DMS114 treated with DMSO at 0.1 percent for 48 hours (cell line): ENCODE measurements at regions not wholly inside any gene's neighbourhood (a gene's known extent, or its start where the extent isn't known, plus 50 kb on each side); places are given as distances from the start of the nearest gene placed in this dataset.

Source experiments
- DNase-seq: peaks from one replicate; lab custom pipeline; 2025; ENCODE audit not compliant: unreplicated experiment; lab: John Stamatoyannopoulos, UW

DNA sequence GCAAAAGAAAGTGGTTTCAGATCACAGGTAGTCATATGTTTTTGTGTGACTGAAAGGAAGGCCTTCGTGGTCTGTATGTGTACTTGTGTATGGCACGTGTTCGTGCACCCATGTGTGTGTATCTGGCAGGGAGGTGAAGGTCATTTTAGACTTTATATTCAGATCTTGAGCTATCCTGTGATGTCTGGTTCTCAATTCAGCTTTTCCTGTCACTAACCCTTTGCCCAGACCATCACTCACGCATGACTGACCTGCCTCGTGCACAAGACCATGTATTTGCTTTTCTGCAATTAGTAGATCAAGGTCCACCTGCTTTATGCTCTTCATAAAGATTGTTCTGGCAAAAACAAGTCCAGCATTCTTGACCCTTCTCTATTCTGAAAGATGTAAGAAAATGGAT, 139.7 kb upstream of the MAF start:
- DNase-seq, result no peak

DNA sequence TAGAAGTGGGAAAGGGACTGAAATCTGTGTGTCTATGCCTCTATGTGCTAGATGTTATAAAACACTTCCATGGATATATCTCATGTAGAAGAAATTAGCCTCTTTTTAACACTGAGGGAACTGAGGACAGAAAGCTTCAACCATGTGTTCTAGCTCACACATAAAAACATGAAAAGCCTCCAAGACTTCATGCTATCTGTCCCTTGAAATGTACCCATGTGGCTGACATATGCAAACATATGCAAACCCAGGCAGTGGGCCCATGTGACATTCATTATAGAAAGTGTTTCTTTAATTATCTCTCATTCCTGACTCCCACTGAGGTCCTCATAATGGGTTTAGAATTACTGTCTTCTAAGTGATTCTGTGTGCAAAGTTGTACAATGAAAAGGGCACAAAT, 134.7 kb upstream of the MAF start:
- no peak for DNase-seq

DNA sequence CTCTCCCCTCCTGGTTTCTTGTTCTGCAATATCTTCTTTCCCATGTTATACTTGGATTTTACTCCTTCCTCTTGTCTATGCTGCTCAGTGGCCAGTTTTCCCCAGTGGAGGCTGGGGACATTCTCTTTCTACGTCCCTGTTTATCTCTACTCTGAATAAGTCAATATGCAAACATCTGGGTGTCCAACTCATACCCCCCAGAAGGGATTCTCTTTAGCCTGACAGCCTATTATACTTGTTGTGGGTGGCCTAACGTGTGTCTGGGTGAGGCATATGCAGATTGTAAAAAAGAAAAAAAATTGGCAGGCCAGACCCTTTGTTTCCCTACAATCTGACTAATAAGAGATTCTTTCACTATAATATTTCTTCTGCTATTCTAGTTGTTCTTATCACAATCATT, 134.2 kb upstream of the MAF start:
- no peak for DNase-seq

DNA sequence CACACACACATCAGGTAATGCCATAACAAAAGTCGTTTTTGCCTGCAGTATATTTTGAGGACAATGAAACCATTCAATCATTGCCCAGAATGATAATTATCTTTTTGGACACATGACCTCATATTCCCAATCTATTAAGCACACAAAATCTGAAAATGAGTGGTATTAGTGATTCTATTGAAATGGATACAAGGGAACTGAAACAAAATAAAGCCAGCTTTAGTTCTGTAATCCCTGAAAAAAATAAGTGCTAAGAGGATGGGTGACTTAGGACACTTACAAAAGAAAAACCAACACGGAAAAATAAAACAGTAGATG, 128.3 kb upstream of the MAF start:
- no peak for DNase-seq

DNA sequence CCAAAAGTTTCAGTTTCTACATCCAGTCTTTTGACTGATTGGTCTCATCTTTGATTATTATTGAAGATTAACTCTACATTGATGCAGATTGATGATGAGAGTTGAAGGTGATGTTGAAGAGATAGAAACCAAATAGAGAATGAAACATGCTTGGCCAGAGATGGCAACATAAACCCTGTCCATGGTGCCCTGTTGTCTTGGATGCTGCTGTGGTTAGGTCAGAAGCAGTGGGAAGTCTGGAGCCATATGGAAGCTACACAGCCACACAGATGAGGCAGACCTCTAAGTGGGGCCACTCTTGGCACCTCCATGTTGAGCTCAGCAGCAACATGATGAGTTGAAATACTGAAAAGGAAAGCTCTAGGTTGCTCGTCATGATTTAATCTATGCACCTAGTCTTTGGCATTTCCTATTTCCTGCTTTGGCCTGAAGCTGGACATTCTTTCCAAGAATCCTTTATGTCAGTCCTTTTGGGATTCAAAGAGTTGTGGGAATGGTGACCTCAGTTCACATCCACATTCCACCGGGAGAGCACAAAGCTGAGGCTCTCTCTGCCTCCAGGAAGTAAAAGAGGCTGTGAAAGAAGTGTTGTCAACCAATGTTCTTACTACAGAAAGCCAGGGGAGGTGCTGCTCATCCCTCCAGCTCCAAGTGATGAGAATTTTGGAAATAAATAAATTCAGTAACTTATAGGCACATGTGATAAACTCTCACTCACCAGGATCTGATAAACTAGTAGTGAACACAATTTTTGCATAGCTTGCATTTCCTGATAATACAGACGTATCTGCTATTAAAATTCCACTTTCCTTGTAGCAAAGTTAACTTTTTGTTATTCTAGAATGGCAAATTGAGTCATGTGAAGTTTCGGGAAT, 127.7 kb upstream of the MAF start:
- no peak for DNase-seq

DNA sequence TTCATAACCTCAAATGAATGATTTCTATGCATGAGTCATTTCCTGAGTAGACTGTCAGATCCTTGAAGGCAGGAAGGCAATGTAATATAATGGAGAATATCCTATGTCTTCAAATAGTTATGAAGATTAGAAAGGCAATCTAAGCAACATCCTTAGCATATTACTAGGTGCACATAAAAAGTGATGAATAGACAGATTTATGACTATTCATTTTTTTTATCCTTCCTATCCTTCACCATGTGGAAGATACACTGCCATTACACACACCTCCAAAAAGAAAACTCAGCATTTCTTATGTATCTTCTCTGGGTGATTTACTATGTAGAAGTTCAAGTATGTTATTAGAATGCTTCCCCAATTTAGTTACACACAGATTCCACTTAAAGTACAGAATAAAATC, 126.4 kb upstream of the MAF start:
- DNase-seq, result no peak

DNA sequence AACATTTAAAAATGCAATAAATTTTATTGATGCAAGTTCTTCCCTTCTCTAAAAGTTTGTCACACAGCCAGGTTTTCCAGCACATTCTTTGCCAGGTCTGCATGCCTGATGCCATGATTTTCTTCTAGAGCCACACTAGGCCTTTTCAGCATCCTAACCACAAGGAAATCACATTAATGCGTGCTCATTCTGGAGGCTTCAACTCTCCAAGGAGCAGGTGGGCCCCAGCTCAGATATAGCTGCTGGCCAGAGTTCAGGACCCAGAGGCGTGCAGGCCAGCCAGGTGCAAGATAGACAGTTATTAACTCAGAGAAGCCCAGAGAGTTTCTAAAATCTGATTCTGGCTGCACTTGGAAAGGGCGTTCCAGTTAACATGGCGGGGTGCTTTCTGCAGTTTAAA, 124.5 kb upstream of the MAF start:
- DNase-seq, result no peak

DNA sequence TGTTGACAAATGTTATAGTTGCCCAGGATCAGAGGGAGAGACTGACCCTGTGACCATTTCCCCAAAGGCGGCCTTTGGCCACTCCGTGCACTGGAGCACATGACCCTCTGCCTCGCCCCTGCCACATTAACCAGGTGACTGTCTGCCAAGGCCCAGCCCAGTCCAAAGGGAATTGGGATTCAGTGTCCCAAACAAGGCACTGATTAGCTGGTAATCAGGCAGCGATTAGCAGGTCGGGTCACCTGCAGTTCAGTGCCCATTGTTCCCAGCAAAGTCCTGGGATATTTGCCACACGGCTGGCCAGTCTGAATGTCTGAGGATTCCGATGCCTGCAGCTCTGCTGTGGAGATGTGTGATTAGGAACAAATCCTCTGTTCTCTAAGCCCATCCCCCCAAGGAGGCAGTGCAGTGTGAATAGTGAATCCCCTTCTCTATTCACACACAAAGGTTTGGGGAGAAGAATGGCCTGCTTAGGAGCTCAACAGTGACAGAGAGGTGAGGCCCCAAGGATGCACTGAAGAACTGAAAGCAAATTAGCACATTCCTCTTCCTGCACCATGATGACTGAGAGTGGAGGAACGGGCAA, 123.1 kb upstream of the MAF start:
- no peak for DNase-seq

DNA sequence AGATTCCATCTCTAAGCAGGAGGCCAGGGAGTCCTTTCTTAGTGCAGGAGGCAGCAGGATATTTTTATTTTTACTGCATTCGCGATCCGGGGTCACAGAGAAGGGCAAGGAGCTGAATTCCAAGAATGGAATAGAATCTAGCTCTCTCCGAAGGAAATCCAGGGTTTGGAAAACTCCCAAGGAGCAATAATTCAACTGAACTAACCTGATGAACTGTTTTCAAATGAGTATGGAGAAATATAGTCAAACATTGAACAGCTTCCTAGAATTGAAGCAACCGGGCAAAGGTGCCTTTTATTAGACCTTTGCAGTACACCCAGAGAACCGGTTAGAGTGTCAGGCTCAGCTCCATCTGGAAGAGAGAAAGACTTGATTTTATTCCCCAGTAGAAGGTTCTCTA, 120.7 kb upstream of the MAF start:
- DNase-seq, result no peak

DNA sequence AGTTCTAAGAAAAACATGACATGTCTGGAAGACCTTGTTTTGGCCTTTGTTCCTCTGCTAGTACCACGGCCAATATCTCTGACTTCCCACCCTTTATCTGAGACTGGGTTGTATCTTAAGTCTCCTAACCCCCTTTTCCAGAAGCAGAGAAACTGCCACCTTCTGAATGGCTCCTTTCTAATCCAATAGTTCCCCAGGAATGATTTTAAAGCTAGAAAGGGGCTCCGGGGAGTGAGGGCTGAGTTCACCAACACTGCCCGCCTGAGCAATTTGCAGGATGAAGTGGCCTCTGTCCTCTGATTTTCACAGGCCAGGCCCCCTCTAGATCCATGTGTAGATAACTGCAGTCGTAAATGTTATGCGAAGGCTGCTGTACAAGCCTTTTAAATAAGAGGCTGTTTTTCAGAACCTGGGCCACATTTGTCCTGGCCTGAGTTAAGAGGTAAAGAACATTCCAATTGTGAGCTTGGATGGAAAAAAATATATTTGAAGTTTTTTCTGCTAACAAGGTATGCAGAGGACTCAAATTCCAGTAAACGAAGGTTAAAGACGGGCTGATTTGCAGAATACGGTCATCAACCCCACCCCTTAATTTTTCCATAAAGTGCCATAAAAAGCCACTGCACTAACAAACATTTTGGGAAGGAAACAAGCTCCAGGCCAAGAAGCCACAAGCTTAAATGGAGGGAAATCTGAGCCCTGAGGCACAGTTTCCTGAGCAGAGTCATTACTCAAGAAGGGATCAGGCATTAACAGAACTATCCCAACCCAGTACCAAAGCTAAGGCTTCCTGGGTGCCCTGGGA, 117.0 kb upstream of the MAF start:
- DNase-seq, result no peak

DNA sequence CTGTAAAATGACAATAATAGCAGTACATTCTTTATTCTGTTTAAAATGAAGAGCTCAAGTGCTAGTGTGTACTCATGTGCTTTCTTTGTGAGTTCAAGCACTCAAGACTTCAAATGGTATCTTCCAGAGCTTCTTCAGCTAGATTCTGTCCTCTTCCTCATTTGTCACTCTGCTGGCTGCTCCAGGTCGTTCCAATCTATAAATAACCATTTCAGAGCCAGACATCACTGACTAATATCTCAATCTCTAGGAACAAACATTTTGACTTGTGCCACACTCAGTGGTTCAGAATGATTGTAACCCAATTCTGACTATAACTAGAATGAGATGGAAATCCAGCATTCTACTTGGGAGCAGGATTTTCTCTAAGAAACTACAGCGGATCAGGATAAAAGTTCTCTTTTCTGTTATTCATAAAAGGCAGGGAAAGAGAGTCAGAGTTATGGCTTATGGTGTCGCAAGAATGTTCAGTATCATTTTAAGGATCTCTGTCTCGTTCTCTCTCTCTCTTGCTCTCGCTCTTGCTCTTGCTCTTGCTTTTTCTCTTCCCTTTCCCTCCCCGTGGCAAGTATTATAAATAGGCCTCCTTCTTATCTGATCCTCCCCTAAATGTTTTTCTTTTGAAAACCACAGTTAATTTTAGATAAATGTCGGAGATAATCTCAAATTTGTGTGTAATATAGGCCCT, 116.3 kb upstream of the MAF start:
- DNase-seq, result no peak

DNA sequence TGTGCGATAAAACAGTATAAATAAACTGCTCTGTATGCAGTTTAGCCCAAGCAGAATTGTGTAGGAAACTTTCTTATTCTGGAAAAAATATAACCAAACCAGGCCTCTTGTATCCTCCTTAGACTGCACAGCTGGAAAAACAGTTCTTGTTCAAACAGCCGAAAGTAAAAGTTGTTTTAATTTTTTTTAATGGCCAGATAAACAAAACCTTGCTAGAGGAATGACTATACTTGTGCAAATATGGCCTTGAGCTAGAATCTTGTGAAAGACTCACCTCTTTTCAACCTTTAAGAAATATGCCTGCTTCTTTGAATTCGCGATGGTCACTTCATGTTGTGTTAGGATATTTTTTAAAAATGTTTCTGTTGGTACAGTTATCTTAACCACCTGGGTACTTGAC, 114.5 kb upstream of the MAF start:
- no peak for DNase-seq

DNA sequence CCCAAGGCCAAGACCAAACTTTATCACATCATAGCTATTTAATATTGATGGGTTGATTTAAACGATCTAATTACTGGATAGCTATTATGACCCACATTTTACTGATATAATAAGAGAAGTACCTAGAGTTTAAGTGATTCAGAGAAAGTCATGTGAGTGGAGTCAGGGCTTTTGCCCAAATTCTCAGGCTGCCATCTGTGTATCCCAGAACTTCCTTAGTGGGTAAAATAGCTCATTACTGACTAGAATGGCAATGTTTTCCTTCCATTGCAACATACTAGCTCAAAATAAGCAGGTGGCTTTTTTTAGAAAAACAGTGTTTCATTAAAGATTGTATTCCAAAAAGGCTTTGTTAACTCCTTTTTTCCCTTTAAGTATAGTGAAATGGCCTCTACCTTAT, 113.9 kb upstream of the MAF start:
- DNase-seq, result no peak

DNA sequence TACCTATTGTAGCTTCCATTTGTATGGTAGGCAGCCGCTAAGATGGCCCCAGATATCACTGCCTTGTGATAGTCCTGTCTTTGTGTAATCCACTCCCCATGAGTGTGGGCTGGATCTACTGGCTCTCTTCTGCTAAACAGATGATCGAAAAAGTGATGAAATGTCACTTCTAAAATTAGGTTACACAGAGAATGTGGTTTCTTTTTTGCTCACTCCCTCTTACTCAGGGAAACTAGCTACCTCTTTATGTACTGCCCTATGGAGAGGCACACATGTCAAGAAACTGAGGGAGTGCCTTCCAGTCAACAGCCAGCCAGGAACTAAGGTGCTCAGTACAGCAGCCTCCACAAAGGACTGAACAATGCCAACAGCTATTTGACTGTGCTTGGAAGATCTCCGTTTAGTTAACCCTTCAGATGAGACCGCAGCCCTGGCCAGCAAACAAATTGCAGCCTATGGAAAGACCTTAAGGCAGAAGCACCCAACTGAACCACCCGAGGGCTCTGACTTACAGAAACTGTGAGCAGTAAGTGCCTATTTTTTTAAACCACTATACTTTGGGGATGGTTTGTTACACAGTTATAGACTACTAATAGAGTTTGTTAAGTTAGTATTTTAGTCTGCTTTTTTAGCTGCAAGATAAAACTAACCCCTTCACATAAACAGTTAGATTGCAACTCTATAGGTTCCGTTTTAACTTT, 113.2 kb upstream of the MAF start:
- DNase-seq, result no peak

DNA sequence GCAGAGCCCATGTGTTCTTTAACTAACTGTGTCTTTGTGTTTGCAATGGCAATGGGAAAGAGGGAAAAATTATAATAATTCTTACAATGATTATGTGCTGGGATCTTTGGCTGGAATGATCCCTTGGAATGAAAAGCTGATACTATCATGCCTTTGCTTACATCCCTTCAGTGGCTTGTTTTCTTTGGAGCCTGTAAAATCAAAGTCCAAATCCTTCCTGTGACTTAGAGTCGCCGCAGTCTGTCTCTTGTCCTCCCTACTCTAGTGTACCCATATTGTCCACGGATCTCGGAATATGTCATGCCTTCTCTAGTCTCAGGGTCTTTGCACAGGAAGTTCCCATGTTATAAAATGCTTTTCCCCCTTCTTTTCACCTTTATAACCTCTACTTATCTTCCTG, 111.7 kb upstream of the MAF start:
- no peak for DNase-seq

DNA sequence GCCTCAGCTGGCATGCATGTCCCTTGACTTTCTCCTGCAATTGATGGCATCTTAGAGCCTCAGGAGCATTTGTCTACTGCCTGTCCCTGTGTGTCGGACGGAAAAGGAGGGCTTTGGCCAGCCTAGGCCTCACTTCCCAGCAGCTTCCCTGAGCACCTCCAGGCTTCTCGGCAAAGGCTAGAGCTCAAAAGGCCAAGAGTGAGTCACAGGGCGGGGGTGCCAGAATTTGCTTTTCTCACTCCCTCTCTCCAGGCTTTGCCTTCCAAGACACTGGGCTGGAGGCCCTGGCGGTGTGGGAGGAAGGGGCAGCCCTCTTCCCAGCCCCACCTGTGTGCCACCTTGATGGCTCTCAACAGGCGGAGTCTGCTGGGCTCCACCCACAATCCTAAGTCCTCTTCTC, 107.3 kb upstream of the MAF start:
- no peak for DNase-seq

DNA sequence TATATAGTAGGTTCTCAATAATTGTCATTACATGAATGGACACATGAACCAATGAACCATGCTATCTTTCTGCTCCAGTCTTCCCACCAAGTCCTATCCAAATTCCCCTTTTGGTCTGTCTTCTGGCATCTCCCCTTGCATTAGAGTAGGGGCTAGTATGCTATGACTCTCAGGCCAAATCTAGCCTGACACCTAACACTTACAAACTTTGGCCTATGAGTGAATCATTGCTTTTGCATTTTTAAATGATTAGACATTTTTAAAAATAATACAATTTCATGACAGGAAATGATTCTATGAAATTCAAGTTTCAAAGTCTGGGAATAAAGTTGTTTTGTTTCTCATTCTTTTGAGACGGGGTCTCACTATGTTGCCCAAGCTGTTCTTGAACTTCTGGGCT, 102.5 kb upstream of the MAF start:
- no peak for DNase-seq

DNA sequence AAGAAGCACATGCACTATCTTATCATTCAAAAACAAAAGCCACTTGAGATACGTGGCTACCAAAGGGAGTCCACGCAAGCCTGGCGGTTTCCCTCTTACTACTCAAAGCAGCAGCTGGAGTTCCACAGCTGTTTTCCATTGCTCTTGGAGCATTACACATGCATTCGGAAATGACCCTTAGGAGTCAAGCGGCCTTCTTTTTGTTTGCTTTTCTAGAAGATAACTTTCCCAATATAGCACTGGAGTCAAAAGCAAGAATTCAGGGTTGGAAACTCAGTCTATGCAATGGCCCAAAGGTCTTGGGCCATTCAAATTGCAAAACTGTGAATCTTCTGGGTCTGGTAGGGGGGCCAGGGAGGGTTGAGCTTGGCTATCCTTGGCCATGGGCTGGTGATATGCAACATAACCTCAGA, 97.8 kb upstream of the MAF start:
- no peak for DNase-seq

DNA sequence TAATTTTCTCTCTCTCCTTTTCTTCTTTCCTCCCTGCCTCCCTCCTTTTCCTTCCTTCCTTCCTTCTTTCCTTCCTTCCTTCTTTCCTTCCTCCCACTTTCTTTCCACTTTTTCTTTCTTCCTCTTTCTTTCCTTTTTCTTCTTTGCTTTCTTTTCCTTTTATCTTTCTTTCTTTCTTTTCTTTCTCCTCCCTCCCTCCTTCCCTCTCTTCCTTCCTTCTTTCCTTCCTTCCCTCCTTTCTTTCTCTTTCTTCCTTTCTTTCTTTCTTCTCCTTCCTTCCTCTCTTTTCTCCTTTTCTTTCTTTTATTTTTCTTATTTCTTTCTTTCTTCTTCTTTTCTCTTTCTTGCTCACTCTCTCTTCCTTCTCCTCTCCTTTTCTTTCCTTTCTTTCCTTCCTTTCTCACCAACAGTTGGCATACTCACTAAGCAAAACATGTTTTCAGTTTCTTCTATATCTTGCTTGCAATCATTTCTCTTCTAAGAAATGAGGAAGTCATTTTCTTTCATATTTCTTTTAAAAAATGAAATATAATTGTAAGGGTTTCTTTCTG, 97.1 kb upstream of the MAF start:
- no peak for DNase-seq

DNA sequence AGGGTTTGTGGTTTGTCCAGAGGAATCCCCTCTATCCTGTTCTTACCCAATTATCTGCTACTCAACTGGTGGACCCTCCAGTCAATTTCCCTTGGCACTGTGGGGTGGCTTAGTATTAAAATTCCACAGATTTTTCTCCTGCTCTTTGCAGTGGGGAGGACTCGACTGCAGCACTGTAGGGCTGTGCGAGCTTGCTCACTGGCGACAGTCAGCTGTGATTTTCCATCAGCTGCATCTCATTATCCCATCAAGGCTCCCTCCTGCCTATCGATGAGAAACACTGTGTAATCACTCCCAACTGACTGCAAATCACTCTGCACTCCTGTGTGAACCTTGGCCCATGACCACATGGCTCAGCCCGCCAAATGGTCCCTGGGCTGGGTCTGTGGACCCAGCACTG, 90.5 kb upstream of the MAF start:
- DNase-seq, result no peak

DNA sequence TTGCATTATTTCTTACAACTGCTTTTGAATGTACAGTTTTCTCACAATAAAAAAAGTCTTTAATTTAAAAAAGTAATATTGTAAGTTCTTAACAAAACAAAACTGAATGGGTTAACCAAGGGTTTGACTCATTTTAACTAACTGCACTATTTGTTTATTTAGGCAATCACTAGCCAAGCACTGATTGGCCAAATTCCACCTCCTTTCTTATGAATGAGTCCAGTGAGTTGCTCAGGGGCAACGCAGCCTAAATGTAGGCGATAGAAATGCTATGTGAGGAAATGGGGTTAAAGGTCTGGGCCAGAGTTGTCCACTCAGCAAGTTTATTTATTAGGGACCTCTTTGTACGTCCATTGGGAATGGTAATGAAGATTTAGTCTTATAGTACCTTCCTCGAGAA, 89.6 kb upstream of the MAF start:
- DNase-seq, result no peak
